ENCODE measurements at regions not wholly inside any gene's neighbourhood (a gene's known extent, or its start where the extent isn't known, plus 50 kb on each side); places are given as distances from the start of the nearest gene placed in this dataset.

- FAIRE-seq (no peak), DNase-seq (no peak)
- TF ChIP-seq, protein P1, sequence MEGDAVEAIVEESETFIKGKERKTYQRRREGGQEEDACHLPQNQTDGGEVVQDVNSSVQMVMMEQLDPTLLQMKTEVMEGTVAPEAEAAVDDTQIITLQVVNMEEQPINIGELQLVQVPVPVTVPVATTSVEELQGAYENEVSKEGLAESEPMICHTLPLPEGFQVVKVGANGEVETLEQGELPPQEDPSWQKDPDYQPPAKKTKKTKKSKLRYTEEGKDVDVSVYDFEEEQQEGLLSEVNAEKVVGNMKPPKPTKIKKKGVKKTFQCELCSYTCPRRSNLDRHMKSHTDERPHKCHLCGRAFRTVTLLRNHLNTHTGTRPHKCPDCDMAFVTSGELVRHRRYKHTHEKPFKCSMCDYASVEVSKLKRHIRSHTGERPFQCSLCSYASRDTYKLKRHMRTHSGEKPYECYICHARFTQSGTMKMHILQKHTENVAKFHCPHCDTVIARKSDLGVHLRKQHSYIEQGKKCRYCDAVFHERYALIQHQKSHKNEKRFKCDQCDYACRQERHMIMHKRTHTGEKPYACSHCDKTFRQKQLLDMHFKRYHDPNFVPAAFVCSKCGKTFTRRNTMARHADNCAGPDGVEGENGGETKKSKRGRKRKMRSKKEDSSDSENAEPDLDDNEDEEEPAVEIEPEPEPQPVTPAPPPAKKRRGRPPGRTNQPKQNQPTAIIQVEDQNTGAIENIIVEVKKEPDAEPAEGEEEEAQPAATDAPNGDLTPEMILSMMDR (IDR thresholded peaks at IDR 0.05; ENCODE audit: borderline replicate concordance, extremely low read depth, insufficient read depth), result no peak
- no peak overlapping the region for H3K27ac ChIP-seq (ENCODE audit: low read depth in 2 of 2, low read length in 2 of 2)
- no peak overlapping the region for H3K4me3 ChIP-seq (ENCODE audit: low read length in 3 of 3)
- H3K9me3 ChIP-seq (ENCODE audit: control insufficient read depth in 2 of 3, insufficient read depth in 1 of 3, low read length in 3 of 3), result no peaks in the 10 kb centered on the region
- intact Hi-C loops (cut with DNase I), result no loop called here
- no peaks in the 10 kb centered on the region for H3K27me3 ChIP-seq (ENCODE audit: control insufficient read depth, insufficient read depth, low read length)
- no peak overlapping the region for H3K9ac ChIP-seq (ENCODE audit: low read length in 3 of 3)
- no peaks in the 10 kb centered on the region for H3K36me3 ChIP-seq (ENCODE audit: control insufficient read depth in 2 of 3, insufficient read depth in 3 of 3, low read length in 3 of 3)
- no peaks in the 10 kb centered on the region for H3K4me1 ChIP-seq (ENCODE audit: control insufficient read depth in 2 of 3, insufficient read depth in 2 of 3, low read depth in 1 of 3, low read length in 3 of 3)
These were observed 183.8 kb upstream of the VCX3A start for GRCh38 chrX:6718766-6719165.

DNA sequence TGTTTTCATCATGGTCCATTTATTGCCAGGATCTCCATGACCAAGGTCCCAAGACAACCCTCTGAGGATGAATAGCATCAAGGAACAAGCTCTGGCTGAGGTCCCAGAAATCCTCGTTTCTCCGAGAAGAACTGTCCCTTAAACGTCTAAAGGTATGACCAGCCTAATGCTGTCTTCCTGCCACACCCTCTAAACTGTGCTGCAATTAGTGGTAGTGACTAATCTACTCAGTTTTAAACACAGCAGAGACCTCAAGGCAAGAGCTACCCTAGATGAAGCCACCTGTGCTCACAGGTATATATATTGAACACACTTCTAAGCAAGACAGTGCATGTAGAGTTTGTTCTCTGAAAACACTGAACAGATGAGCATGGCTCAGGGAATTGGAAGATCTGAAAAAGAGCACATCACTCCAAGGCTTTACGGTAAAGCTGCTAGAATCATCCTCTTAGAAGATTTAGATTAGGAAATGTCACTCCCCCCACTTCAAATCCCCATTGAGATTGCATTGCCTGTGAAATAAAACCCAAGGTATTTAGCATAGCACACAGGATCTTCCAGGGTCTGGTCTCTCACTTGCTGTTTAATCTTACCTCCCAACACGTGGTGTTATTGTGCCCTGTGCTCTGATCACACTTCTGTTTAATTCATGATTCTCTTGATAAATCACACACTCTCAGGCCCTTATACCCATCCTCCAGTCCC lies 173.9 kb upstream of the VCX3A start:
- DNase-seq (no peak), FAIRE-seq (no peak)
- Histone ChIP-seq H3K27me3 (ENCODE audit: control insufficient read depth, insufficient read depth, low read length) (no peaks in the 10 kb centered on the region), H3K27ac (ENCODE audit: low read depth in 2 of 2, low read length in 2 of 2) (no peak overlapping the region), H3K36me3 (ENCODE audit: control insufficient read depth in 2 of 3, insufficient read depth in 3 of 3, low read length in 3 of 3) (no peaks in the 10 kb centered on the region), H3K9me3 (ENCODE audit: control insufficient read depth in 2 of 3, insufficient read depth in 1 of 3, low read length in 3 of 3) (no peaks in the 10 kb centered on the region), H3K9ac (ENCODE audit: low read length in 3 of 3) (no peak overlapping the region), H3K4me3 (ENCODE audit: low read length in 3 of 3) (no peak overlapping the region), H3K4me1 (ENCODE audit: control insufficient read depth in 2 of 3, insufficient read depth in 2 of 3, low read depth in 1 of 3, low read length in 3 of 3) (no peaks in the 10 kb centered on the region)
- intact Hi-C loops (cut with DNase I), result no loop called here
- TF ChIP-seq, protein P1 (IDR thresholded peaks at IDR 0.05; ENCODE audit: borderline replicate concordance, extremely low read depth, insufficient read depth), result no peak

- intact Hi-C loops (cut with DNase I), result no loop called here
- H3K36me3 ChIP-seq (ENCODE audit: control insufficient read depth in 2 of 3, insufficient read depth in 3 of 3, low read length in 3 of 3), result no peaks in the 10 kb centered on the region
- no peak for DNase-seq
- H3K4me3 ChIP-seq (ENCODE audit: low read length in 3 of 3), result no peak overlapping the region
- H3K4me1 ChIP-seq (ENCODE audit: control insufficient read depth in 2 of 3, insufficient read depth in 2 of 3, low read depth in 1 of 3, low read length in 3 of 3), result no peaks in the 10 kb centered on the region
- TF ChIP-seq, protein P1 (IDR thresholded peaks at IDR 0.05; ENCODE audit: borderline replicate concordance, extremely low read depth, insufficient read depth), result no peak
- no peaks in the 10 kb centered on the region for H3K9me3 ChIP-seq (ENCODE audit: control insufficient read depth in 2 of 3, insufficient read depth in 1 of 3, low read length in 3 of 3)
- no peak overlapping the region for H3K9ac ChIP-seq (ENCODE audit: low read length in 3 of 3)
- no peaks in the 10 kb centered on the region for H3K27me3 ChIP-seq (ENCODE audit: control insufficient read depth, insufficient read depth, low read length)
- no peak overlapping the region for H3K27ac ChIP-seq (ENCODE audit: low read depth in 2 of 2, low read length in 2 of 2)
- no peak for FAIRE-seq
These were observed 173.1 kb upstream of the VCX3A start for GRCh38 chrX:6708041-6708440.

- Histone ChIP-seq H3K9ac (ENCODE audit: low read length in 3 of 3) (no peak overlapping the region), H3K27ac (ENCODE audit: low read depth in 2 of 2, low read length in 2 of 2) (no peak overlapping the region), H3K36me3 (ENCODE audit: control insufficient read depth in 2 of 3, insufficient read depth in 3 of 3, low read length in 3 of 3) (no peaks in the 10 kb centered on the region), H3K4me1 (ENCODE audit: control insufficient read depth in 2 of 3, insufficient read depth in 2 of 3, low read depth in 1 of 3, low read length in 3 of 3) (no peaks in the 10 kb centered on the region), H3K27me3 (ENCODE audit: control insufficient read depth, insufficient read depth, low read length) (no peaks in the 10 kb centered on the region), H3K9me3 (ENCODE audit: control insufficient read depth in 2 of 3, insufficient read depth in 1 of 3, low read length in 3 of 3) (no peaks in the 10 kb centered on the region), H3K4me3 (ENCODE audit: low read length in 3 of 3) (no peak overlapping the region)
- DNase-seq, result no peak
- intact Hi-C loops (cut with DNase I), result no loop called here
- no peak for FAIRE-seq
- TF ChIP-seq, protein P1 (IDR thresholded peaks at IDR 0.05; ENCODE audit: borderline replicate concordance, extremely low read depth, insufficient read depth), result no peak
These were observed 172.6 kb upstream of the VCX3A start for GRCh38 chrX:6707497-6707896.

All from kidney (tissue), 13 donors.